ENCODE measurements at regions not wholly inside any gene's neighbourhood (a gene's known extent, or its start where the extent isn't known, plus 50 kb on each side); places are given as distances from the start of the nearest gene placed in this dataset.

DNA sequence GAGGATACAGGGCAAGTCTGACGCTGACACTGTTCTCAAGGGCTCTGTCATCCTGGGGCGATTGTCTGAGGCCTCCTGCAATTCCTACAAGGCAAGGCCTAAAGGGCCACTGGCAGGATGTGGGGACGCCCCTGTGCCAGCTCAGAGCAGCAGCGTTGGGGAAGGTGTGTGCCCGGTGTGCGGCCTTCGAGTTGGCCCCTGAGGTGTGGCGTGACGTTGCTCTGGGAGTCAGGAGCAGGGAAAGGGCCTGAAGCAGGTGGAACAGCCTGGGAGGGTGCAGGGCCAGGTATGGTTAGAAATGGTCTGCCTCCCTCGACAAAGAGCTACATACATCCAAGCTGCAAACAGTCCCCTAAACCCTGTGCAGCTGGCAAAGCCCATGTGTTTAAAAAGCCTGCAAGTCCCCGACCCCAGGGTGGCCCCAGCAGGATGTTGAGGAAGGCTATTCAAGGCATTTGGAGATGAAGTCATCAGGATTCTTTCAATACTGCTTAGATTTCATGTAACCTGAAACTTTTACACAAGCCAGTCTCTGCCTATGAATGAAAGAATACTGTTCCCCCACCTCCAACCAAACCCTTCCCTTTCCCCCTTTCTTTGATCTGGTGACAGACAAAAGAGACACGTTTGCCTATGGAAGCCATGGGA, 142.5 kb upstream of the TNS3 start:
- Mint-ChIP-seq H3K4me1 (no peaks in the 10 kb centered on the region), H3K9me3 (no peaks in the 10 kb centered on the region), H3K27ac (no peak overlapping the region), H3K27me3 (no peaks in the 10 kb centered on the region), H3K4me3 (no peak overlapping the region)
- ATAC-seq (no peak), DNase-seq (no peak)

DNA sequence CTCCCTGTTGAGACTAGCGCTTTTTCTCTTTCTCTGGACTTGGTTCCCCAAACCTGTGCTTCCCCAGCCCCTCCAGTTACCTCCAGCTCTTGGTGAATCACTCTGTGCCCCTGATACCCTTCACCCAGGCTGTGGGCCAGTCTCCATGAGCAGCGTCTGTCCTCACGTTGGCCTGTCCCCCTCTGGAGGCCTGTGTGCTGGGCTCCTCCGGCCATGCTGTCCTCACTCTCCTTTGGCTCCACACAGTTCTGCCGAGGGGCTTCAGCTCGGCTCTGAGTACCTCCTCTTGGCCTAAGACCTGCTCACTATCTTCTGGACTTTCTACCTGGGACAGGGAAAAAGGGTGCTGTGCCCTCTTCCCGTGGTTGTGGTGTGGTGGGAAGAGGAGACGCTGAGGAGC, 140.2 kb upstream of the TNS3 start:
- Mint-ChIP-seq H3K4me1 (no peaks in the 10 kb centered on the region), H3K27me3 (no peaks in the 10 kb centered on the region), H3K9me3 (no peaks in the 10 kb centered on the region), H3K27ac (no peak overlapping the region), H3K4me3 (no peak overlapping the region)
- no peak for ATAC-seq
- no peak for DNase-seq

GRCh38 chr7:47721670-47722069, 139.8 kb upstream of the TNS3 start:
- DNase-seq, result no peak
- Mint-ChIP-seq H3K9me3 (no peaks in the 10 kb centered on the region), H3K4me1 (no peaks in the 10 kb centered on the region), H3K4me3 (no peak overlapping the region), H3K27me3 (no peaks in the 10 kb centered on the region), H3K27ac (no peak overlapping the region)
- ATAC-seq, result no peak

GRCh38 chr7:47720907-47721244, 139.0 kb upstream of the TNS3 start:
- peak overlapping the region in 1 of 2 donors; percentile 85 for H3K27ac Mint-ChIP-seq
- DNase-seq (no peak), ATAC-seq (no peak)
- H3K27me3 Mint-ChIP-seq, result no peaks in the 10 kb centered on the region
- H3K9me3 Mint-ChIP-seq, result no peaks in the 10 kb centered on the region
- H3K4me1 Mint-ChIP-seq, result no peaks in the 10 kb centered on the region
- no peak overlapping the region for H3K4me3 Mint-ChIP-seq

DNA sequence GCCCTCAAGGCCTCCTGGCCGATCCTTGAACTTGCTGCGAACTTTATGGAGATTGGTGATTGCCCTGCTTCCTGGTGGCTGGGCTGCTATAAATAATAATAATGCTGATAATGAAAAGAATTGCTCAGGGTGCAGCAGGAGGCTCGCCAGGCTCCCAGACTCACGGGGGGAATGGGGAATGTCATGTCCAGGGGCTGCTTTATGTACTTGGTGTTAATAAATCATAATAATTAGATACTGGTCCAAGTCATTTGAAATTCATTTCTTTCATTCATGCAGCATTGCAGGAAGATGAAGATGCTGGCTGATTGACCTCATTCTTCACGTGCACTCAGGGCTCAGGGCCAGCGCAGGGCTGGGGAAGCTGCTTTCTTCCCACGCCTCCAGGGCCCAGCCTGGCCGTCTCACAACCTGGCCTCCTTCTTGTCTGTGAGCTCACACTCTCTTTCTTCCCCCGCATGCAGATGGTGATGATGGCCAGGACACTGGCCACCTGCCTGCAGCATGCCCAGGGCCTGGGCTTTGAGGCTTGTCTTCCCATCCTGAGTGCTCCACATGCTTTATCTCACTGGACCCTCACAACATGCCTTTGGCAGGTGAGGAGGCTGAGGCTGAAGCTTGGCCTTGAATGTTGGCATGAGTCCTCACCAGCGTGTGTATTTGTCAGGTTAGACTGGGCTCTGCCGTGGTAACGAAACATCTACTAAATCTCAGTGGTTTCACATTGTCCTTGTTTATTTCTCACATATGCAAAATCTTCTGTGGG, 138.4 kb upstream of the TNS3 start:
- no peaks in the 10 kb centered on the region for H3K9me3 Mint-ChIP-seq
- ATAC-seq, result no peak
- H3K27ac Mint-ChIP-seq, result no peak overlapping the region
- no peak for DNase-seq
- H3K4me1 Mint-ChIP-seq, result peaks cover 3% of the 10 kb centered on the region
- no peak overlapping the region for H3K4me3 Mint-ChIP-seq
- no peaks in the 10 kb centered on the region for H3K27me3 Mint-ChIP-seq

DNA sequence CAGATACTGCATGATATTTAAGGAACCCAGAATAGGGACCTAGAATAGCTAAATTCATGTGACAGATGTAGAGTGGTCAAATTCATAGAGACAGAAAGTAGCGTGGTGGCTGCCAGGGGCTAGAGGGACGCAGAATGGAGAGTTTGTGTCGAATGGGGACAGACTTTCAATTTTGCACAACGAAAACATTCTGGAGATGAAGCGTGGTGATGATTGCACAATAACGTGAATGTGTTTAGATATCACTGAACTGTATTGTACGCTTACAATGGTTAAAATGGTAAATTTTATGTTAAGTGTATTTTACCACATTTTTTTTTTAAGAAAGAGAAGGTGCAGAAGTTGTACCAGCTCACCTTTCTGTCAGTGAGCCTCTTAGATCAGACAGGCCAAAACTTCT, 137.8 kb upstream of the TNS3 start:
- H3K9me3 Mint-ChIP-seq, result no peaks in the 10 kb centered on the region
- no peak overlapping the region for H3K4me3 Mint-ChIP-seq

DNA sequence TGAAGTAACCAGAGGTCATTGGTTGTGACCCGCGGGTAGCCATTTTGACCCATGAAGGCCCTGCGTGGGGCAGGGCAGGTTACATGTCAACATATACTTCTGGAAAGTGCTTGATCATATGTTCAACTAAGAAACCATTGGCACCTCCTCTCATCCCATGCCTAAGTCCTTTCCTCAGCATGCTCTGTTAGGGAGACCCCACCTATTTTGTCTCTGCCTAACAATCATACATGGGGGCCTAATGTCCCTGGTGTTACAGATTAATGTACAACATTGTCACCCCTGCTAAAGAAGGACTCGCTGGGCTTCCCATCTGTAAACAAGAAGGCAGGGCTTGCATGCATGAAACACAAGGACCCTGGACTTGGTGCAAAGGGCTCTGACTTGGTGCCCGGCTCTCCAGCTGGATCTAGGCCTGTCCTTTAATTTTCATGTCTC, 133.7 kb upstream of the TNS3 start:
- ATAC-seq, result no peak
- Mint-ChIP-seq H3K27ac (no peak overlapping the region), H3K9me3 (no peaks in the 10 kb centered on the region), H3K4me3 (no peak overlapping the region), H3K4me1 (peaks cover 5% of the 10 kb centered on the region), H3K27me3 (no peaks in the 10 kb centered on the region)
- DNase-seq, result no peak

More for the DNA sequence above, 137.8 kb upstream of the TNS3 start:
- Mint-ChIP-seq H3K27me3 (no peaks in the 10 kb centered on the region), H3K27ac (no peak overlapping the region), H3K4me1 (peaks cover 5% of the 10 kb centered on the region)
- DNase-seq, result no peak
- ATAC-seq, result no peak

GRCh38 chr7:47714669-47715607, 133.0 kb upstream of the TNS3 start:
- no peaks in the 10 kb centered on the region for H3K27me3 Mint-ChIP-seq
- H3K9me3 Mint-ChIP-seq, result no peaks in the 10 kb centered on the region
- H3K4me3 Mint-ChIP-seq, result no peak overlapping the region
- no peak overlapping the region for H3K27ac Mint-ChIP-seq
- H3K4me1 Mint-ChIP-seq, result peaks cover 5% of the 10 kb centered on the region
- ATAC-seq (peak; percentile 40), DNase-seq (no peak)

DNA sequence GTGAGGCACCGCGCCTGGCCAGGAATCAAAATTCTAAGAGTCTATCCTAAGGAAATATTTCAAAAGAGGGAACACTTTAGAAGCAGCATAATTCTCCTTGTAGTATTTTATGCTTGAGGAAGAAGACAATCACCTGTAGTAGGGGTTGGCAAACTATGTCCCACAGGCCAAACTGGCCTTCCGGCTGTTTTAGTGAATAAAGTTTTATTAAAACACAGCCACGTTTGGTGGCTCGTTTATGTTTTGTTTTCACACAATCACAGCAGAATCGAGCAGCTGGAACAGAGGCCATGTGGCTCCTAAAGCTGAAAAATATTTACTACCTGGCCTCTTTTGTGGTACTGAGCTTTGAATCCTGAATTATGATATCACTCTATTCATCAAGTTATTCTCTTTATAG, 131.7 kb upstream of the TNS3 start:
- Mint-ChIP-seq H3K9me3 (no peaks in the 10 kb centered on the region), H3K27ac (no peak overlapping the region), H3K4me3 (no peak overlapping the region), H3K4me1 (peaks cover 5% of the 10 kb centered on the region), H3K27me3 (no peaks in the 10 kb centered on the region)
- no peak for ATAC-seq
- DNase-seq, result no peak

- DNase-seq, result no peak
- no peaks in the 10 kb centered on the region for H3K9me3 Mint-ChIP-seq
- H3K4me1 Mint-ChIP-seq, result peaks cover 5% of the 10 kb centered on the region
- H3K27me3 Mint-ChIP-seq, result no peaks in the 10 kb centered on the region
- H3K27ac Mint-ChIP-seq, result no peak overlapping the region
- no peak for ATAC-seq
- H3K4me3 Mint-ChIP-seq, result no peak overlapping the region
Observed at GRCh38 chr7:47712416-47712815, 130.5 kb upstream of the TNS3 start.

DNA sequence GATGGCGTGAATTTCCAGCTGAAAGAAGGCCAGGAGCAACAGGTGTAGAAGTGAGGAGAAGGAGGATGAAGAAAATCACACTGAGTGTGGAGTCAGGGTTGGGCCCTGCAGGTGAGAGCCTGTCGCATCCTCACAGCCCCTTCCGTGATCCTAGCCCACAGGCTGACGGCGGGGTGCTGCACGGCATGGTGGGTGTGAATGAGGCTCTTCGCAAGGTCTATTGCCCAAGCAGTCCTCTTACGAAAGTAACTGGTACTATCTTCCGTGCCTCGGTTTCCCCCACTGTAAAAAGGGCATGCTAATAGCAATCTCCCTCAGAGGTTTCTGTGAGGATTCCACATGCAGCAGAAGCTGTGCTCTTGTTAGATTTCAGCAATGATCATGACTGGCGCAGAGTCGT, 129.9 kb upstream of the TNS3 start:
- ATAC-seq, result no peak
- H3K27ac Mint-ChIP-seq, result no peak overlapping the region
- H3K4me3 Mint-ChIP-seq, result no peak overlapping the region
- H3K27me3 Mint-ChIP-seq, result no peaks in the 10 kb centered on the region
- no peaks in the 10 kb centered on the region for H3K9me3 Mint-ChIP-seq
- peaks cover 5% of the 10 kb centered on the region for H3K4me1 Mint-ChIP-seq
- DNase-seq, result no peak

DNA sequence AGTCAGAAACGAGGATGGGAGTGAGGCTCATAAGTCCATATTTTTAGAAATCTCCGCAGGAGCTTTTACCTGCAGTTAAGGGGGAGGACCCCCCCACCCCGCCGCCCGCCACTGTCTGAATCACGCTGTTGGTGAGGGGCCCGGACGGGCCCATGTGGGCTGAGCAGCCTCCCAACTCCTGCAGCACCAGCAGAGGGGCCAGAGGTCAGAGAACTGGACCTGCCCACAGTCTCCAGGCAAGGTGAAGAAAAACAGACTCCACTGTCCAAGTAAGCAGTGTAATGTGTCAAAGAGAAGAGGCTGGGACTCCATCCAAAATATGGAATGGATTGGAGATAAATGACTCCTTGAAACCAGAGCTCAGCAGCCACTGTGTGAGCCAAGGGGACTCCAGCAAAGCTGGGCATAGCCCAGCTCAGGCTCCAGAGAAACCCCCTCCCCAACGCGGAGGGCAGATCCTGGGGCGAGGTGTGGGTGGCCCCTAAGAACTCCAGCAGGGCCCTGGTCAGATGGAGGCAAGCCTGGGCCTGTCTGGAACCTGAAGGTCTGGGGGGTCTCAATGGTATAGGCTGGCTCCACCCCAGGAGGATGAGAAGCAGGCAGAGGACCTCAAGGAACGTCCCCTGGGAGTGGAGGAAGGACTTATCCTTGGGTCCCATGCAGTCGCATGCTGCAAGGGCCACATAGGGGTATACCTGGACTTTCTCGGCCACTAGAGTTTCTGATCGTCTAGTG, 128.5 kb upstream of the TNS3 start:
- Mint-ChIP-seq H3K9me3 (no peaks in the 10 kb centered on the region), H3K27me3 (no peaks in the 10 kb centered on the region), H3K4me3 (no peak overlapping the region), H3K27ac (no peak overlapping the region), H3K4me1 (peaks cover 3% of the 10 kb centered on the region)
- no peak for ATAC-seq
- DNase-seq, result no peak

- Mint-ChIP-seq H3K27ac (no peak overlapping the region), H3K4me1 (no peaks in the 10 kb centered on the region), H3K9me3 (no peaks in the 10 kb centered on the region), H3K27me3 (no peaks in the 10 kb centered on the region), H3K4me3 (no peak overlapping the region)
- DNase-seq (no peak), ATAC-seq (no peak)
Observed at GRCh38 chr7:47709451-47709850, 127.5 kb upstream of the TNS3 start.

DNA sequence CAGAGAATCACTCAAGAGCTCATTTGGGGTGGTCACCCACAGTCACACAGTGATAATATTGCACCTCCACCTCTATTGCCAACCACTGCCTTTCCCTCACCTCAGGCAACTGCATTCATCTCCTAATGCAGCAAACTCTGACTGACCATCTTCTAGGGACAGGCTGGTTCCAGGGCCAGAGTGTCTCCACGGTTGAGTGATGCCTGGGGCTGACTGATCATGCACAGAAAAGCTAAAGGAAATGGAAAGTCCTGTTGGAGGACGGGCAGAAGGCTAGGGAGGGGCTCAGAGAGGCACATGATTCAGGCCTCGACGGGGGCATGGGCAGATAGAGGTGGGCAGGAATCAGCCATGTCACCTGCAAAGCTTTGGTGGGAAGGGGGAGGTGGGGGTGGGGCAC, 127.1 kb upstream of the TNS3 start:
- DNase-seq (no peak), ATAC-seq (no peak)
- Mint-ChIP-seq H3K9me3 (no peaks in the 10 kb centered on the region), H3K27me3 (no peaks in the 10 kb centered on the region), H3K4me3 (no peak overlapping the region), H3K27ac (no peak overlapping the region), H3K4me1 (no peaks in the 10 kb centered on the region)

- no peaks in the 10 kb centered on the region for H3K27me3 Mint-ChIP-seq
- no peak overlapping the region for H3K4me3 Mint-ChIP-seq
- H3K4me1 Mint-ChIP-seq, result no peaks in the 10 kb centered on the region
- no peak for DNase-seq
- H3K9me3 Mint-ChIP-seq, result no peaks in the 10 kb centered on the region
- no peak overlapping the region for H3K27ac Mint-ChIP-seq
- no peak for ATAC-seq
Observed at GRCh38 chr7:47707583-47707982, 125.7 kb upstream of the TNS3 start.

All from stimulated activated naive CD8-positive, alpha-beta T cell treated with anti-CD3 and anti-CD28 coated beads, Interleukin-15, amount 100 ng/mL, for 72 hours (primary cell).